Upper lobe of left lung (tissue), 6 donors: ENCODE measurements at regions not wholly inside any gene's neighbourhood (a gene's known extent, or its start where the extent isn't known, plus 50 kb on each side); places are given as distances from the start of the nearest gene placed in this dataset.

Source experiments
- ATAC-seq, 2 donors: fragments of 200-7000 bp; cut with Tn5 transposase; one replicate each; pipeline ENCODE4 v1.9.1; 2022; ENCODE audit warnings: mild to moderate bottlenecking in 2 of 2, moderate library complexity in 2 of 2; ENCODE audit not compliant: low FRiP score in 2 of 2
- DNase-seq, 2 donors: peaks; one replicate each; pipeline ENCODE4 v3.0.0-alpha.2; 2019 to 2020
- H3K27ac ChIP-seq, 4 donors: fragments of 200-600 bp; sonication (generic); one replicate each; pipeline ENCODE4 v1.5.1; 2016 to 2019
- H3K27me3 ChIP-seq, 4 donors: fragments of 200-600 bp; sonication (generic); one replicate each; pipeline ENCODE4 v1.5.1; 2017 to 2019
- H3K36me3 ChIP-seq, 4 donors: fragments of 200-600 bp; sonication (generic); one replicate each; pipeline ENCODE4 v1.5.1; 2016 to 2019
- H3K4me1 ChIP-seq, 4 donors: fragments of 200-600 bp; sonication (generic); one replicate each; pipeline ENCODE4 v1.5.1; 2018 to 2019
- H3K4me3 ChIP-seq, 4 donors: fragments of 200-600 bp; sonication (generic); one replicate each; pipeline ENCODE4 v1.5.1; 2017 to 2019; ENCODE audit warnings: mild to moderate bottlenecking in 2 of 4, moderate library complexity in 1 of 4
- H3K9me3 ChIP-seq, 4 donors: fragments of 200-600 bp; sonication (generic); one replicate each; pipeline ENCODE4 v1.5.1; 2018 to 2019
- EP300 ChIP-seq, 4 donors: sonication (generic); formaldehyde crosslinking; IDR thresholded peaks; one replicate each; pipeline ENCODE4 v1.5.1; 2017; ENCODE audit warnings: antibody characterized with exemption in 4 of 4, control low read depth in 2 of 4
- POLR2A ChIP-seq, 4 donors: fragments of 450-650 bp; IDR thresholded peaks; one replicate each; pipeline ENCODE4 v1.5.1; 2016 to 2017; ENCODE audit warnings: antibody characterized with exemption in 4 of 4, mild to moderate bottlenecking in 2 of 4
- POLR2AphosphoS5 ChIP-seq, 2 donors: sonication (generic); formaldehyde crosslinking; IDR thresholded peaks; one replicate each; pipeline ENCODE4 v1.5.1; 2017; ENCODE audit warnings: antibody characterized with exemption in 2 of 2
- WGBS, 2 donors: methylation state at CpG; one replicate each; pipeline ENCODE4 v1.1.5; 2017 to 2018; 5-methylcytosine and 5-hydroxymethylcytosine counted together
- TF ChIP-seq, protein P1 (sequence below), 6 experiments: fragments of 450-650 bp in 4 of 6; fragments of 200-600 bp in 2 of 6; sonication (generic) in 2 of 6; IDR thresholded peaks; one replicate each; pipeline ENCODE4 v1.5.1; 2016 to 2019; ENCODE audit warnings: antibody characterized with exemption in 6 of 6
- donor health status: DM: no; HTN: no; CAD: no; lungs with moderate emphysema.
- donor health status: DM: no; HTN: yes; CAD: no; lungs with severe emphysema.

- WGBS, 2 donors, result 70 to 88% methylated on average over 1 to 2 of the region's 2 CpGs
- Histone ChIP-seq H3K27ac (no peak overlapping the region), H3K9me3 (peaks cover 0 to under 1% (median 0%) of the 10 kb centered on the region in 4 donors), H3K4me3 (no peak overlapping the region), H3K36me3 (no peaks in the 10 kb centered on the region), H3K27me3 (peaks cover 0 to 17% (median 5%) of the 10 kb centered on the region in 4 donors), H3K4me1 (peaks cover 6 to 28% (median 16%) of the 10 kb centered on the region in 4 donors)
- ATAC-seq (no peak), DNase-seq (no peak)
- TF ChIP-seq EP300 (IDR thresholded peaks at IDR 0.05) (no peak), POLR2AphosphoS5 (IDR thresholded peaks at IDR 0.05) (no peak), POLR2A (IDR thresholded peaks at IDR 0.05) (no peak)
- TF ChIP-seq, protein P1, sequence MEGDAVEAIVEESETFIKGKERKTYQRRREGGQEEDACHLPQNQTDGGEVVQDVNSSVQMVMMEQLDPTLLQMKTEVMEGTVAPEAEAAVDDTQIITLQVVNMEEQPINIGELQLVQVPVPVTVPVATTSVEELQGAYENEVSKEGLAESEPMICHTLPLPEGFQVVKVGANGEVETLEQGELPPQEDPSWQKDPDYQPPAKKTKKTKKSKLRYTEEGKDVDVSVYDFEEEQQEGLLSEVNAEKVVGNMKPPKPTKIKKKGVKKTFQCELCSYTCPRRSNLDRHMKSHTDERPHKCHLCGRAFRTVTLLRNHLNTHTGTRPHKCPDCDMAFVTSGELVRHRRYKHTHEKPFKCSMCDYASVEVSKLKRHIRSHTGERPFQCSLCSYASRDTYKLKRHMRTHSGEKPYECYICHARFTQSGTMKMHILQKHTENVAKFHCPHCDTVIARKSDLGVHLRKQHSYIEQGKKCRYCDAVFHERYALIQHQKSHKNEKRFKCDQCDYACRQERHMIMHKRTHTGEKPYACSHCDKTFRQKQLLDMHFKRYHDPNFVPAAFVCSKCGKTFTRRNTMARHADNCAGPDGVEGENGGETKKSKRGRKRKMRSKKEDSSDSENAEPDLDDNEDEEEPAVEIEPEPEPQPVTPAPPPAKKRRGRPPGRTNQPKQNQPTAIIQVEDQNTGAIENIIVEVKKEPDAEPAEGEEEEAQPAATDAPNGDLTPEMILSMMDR (IDR thresholded peaks at IDR 0.05), result no peak
Measured at GRCh38 chr10:120983721-120984120, 132.6 kb downstream of the WDR11 start.

DNA sequence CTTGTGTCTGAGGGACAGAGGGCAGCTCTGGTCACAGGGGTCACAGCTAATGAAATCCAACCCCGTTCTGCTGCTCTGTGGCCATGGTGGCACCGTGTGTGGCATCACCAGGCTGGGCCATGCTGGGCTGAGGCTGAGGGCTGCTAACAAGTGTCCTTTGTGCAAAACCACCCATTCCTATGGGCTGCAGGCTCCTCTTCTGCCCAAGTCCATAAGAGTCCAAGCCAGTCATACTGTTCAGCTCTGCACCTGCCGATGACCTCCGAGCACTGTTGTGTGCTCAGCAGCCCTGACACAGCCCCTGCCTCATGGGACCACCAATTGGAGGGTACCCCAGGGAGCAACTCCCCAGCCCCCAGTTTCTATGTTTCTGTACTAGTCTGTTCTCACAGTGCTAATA lies 133.1 kb downstream of the WDR11 start:
- H3K9me3 ChIP-seq, result peaks cover 0 to 5% (median 2%) of the 10 kb centered on the region in 4 donors
- no peak overlapping the region for H3K4me3 ChIP-seq
- TF ChIP-seq, protein P1 (IDR thresholded peaks at IDR 0.05), result no peak
- TF ChIP-seq POLR2AphosphoS5 (IDR thresholded peaks at IDR 0.05) (no peak), EP300 (IDR thresholded peaks at IDR 0.05) (no peak), POLR2A (IDR thresholded peaks at IDR 0.05) (no peak)
- WGBS, 2 donors, result 77 to 90% methylated on average over 3 to 4 of the region's 4 CpGs
- peaks cover 0 to 12% (median 3%) of the 10 kb centered on the region in 4 donors for H3K27me3 ChIP-seq
- ATAC-seq (no peak), DNase-seq (no peak)
- no peak overlapping the region for H3K27ac ChIP-seq
- H3K4me1 ChIP-seq, result peaks cover 2 to 23% (median 12%) of the 10 kb centered on the region in 4 donors
- H3K36me3 ChIP-seq, result no peaks in the 10 kb centered on the region

DNA sequence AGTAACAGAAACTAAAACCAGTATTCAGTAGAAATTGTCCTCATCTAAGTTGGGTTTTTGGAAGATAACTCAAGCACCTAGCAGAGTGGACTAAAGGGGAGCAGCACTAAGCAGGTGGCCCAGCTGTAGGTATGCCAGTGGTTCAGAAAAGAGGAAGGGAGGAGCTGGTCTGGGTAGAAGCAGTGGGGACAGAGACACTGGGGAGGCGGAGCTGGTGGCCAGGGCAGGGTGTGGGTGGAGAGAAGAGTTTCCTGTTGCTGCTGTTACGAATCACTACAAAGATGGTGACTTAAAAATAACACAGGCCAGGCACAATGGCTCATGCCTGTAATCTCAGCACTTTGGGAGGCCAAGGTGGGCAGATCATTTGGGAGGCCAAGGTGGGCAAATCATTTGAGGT lies 136.2 kb downstream of the WDR11 start:
- Histone ChIP-seq H3K36me3 (no peaks in the 10 kb centered on the region), H3K27me3 (no peaks in the 10 kb centered on the region), H3K27ac (no peak overlapping the region), H3K4me3 (no peak overlapping the region), H3K9me3 (peaks cover 0 to 11% (median 8%) of the 10 kb centered on the region in 4 donors), H3K4me1 (peaks cover 0 to 1% (median 0%) of the 10 kb centered on the region in 4 donors)
- 55 to 56% methylated on average over 2 of the region's 2 CpGs for WGBS, 2 donors
- no peak for DNase-seq
- TF ChIP-seq EP300 (IDR thresholded peaks at IDR 0.05) (no peak), POLR2A (IDR thresholded peaks at IDR 0.05) (no peak), POLR2AphosphoS5 (IDR thresholded peaks at IDR 0.05) (no peak)
- TF ChIP-seq, protein P1 (IDR thresholded peaks at IDR 0.05), result no peak
- ATAC-seq, result no peak

GRCh38 chr10:120988751-120989150 lies 137.6 kb downstream of the WDR11 start:
- ATAC-seq (no peak), DNase-seq (no peak)
- TF ChIP-seq POLR2A (IDR thresholded peaks at IDR 0.05) (no peak), EP300 (IDR thresholded peaks at IDR 0.05) (no peak), POLR2AphosphoS5 (IDR thresholded peaks at IDR 0.05) (no peak)
- TF ChIP-seq, protein P1 (IDR thresholded peaks at IDR 0.05), result no peak
- Histone ChIP-seq H3K4me3 (no peak overlapping the region), H3K27ac (no peak overlapping the region), H3K27me3 (no peaks in the 10 kb centered on the region), H3K9me3 (peaks cover 0 to 11% (median 8%) of the 10 kb centered on the region in 4 donors), H3K36me3 (no peaks in the 10 kb centered on the region), H3K4me1 (no peaks in the 10 kb centered on the region)
- WGBS, 2 donors, result 90 to 93% methylated on average over 3 of the region's 3 CpGs

- ATAC-seq (no peak), DNase-seq (no peak)
- Histone ChIP-seq H3K9me3 (peaks cover 0 to 11% (median 10%) of the 10 kb centered on the region in 4 donors), H3K36me3 (no peaks in the 10 kb centered on the region), H3K4me1 (no peaks in the 10 kb centered on the region), H3K4me3 (no peak overlapping the region), H3K27ac (no peak overlapping the region), H3K27me3 (no peaks in the 10 kb centered on the region)
- 92 to 95% methylated on average over 2 of the region's 2 CpGs for WGBS, 2 donors
- TF ChIP-seq POLR2AphosphoS5 (IDR thresholded peaks at IDR 0.05), result no peak
- TF ChIP-seq, protein P1 (IDR thresholded peaks at IDR 0.05), result no peak
- no peak for TF ChIP-seq POLR2A (IDR thresholded peaks at IDR 0.05)
- TF ChIP-seq EP300 (IDR thresholded peaks at IDR 0.05), result no peak
Measured at GRCh38 chr10:120989279-120989678, 138.1 kb downstream of the WDR11 start.
